RPMI7951 (cell line): ENCODE measurements at regions not wholly inside any gene's neighbourhood (a gene's known extent, or its start where the extent isn't known, plus 50 kb on each side); places are given as distances from the start of the nearest gene placed in this dataset.
A peak's percentile ranks its signal among the peaks of the same experiment; 100 is the strongest.

Experiments
- DNase-seq: peaks from one replicate; pipeline ENCODE4 v3.0.0-alpha.2; 2012; ENCODE audit warnings: low read depth

DNA sequence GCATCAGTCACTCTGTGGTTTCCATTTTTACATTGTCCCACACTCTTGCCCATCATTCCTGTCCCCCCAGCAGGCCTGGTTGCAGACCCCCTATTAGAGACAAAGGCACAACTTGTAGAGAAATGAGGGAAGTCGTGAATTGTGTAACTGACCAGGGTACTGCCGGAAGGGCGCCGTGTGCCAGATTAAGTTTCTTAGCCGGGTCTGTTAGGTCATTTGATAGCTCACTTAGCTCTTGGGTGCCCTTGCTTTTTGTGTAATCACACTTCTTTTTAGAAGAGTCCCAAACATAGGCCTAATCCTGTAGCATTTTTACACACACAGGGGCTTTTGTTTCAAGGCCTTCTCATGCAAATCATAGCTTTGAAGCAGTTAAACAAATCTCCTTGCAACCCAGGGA lies 87.2 kb downstream of the CTAGE1 start:
- DNase-seq = no peak

DNA sequence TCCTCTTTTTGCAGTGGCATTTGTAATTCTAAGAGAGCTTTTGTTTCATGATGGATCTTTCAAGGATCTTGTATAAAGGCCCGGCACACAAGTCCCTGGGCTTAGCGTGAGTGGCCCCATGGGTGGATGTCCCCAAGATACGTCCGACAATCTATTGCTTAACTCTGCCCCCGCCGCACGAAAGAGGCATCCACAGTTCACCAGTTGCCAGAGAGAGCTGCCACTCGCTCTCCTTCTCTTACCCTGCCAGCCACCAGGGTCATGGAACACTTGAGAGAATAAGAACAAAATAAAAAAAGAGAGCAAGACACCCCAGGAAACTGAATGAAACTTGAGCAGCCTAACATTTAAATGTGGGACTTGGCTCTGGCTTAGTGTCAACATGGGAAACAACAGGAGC lies 92.3 kb downstream of the CTAGE1 start:
- DNase-seq = no peak

DNA sequence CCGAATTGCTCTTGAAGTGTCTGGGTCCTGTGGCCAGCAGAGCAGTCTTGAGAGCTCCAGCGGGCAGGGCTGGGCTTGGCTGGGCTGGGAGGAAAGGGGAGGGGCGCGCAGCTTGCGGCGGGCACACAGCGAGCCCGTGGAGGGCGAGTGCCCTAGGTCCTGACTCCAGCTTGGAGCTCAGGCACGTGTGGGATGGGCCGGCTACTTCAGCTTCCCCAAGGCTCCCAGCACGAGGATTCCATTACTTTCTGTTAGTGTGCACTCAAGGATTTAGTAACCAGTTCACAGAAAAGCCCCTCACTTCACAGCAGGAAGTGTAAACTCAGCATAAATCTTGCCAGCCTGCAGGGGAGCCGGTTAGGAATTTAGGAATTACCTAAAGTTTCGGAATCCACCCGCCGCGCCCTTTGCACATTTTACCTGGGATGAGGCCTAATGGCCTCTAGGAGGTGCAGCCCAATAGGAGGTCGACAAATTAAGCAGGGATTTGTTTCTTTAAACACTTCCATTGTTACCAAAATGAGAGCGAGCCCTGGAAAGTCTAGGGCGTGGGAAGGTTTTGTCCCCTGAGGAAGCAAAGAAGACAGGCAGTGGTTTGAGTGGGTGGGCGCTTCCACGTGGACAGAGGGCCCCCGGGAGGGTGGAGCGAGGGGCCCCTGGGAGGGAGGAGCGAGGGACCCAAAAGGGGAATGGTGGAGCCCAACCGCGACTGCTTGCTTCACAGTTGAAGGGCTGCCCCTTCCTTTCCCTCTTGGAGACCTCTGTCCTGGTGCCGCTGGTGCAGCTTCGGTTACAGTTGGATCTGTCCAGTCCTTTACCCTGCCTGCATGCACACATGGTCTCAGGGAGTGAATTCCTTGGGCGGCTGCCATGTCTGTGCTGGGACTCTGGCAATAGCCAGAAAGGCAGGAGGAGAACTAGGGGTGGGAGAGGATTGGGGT lies 93.3 kb downstream of the CTAGE1 start:
- peak; percentile 61 for DNase-seq

DNA sequence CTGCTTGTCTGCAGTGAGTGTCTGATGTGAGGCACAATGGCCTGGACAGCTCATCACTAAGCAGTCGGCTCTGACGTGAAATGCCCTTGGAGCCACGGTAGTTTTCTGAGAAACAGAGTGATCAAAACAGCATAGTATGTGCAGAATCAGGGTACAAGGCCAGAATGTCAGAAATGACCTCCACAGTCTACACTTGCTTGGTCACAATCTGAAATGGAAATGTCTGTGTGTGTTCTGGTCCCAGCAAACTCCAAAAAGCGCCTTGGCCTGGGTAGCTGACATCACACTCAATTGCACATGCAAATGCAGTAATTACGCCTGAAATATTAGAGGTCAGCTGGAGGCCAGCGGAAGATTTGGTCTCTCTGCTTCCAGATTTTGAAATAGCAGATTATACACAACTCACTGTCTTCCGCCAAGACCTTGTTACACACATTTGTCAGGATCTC lies 95.4 kb downstream of the CTAGE1 start:
- DNase-seq = no peak

DNA sequence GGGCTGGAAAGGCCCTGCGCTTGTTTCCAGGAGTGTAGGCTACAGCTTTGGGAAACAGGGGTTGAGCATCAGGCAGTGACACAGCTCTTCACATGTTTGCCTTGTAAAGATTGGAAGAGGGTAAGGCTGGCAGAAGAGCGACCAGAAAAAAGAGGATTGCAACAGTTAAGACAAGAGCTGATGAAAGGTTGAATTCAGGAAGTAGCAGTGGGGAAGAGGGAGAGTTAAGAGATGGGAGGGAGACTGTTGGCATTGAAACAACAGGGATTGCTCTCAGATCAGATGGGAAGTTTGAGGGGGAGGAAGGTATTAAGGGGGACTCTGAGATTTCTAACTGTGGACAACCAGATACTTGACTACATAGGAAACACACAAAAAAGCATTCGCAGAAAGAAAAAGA lies 96.9 kb downstream of the CTAGE1 start:
- DNase-seq = no peak

DNA sequence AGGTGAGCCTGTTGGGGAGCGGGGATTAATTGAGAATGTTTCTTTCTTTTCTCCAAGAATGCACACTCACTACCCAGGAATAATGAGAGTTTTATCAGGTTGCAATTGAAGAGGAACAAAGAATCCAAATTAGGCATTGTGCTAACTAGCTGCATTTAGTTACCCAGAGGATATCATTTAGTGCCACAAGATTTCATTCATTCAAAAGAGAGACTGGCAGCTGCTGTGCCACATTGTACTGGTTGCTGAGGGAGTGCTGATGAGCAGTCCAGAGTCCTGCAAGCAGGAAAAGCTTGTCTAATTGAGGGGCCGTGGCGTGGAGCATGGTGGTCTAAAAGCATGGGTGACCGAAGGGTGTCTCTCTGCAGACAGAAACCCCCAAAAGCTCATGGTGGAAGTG lies 97.6 kb downstream of the CTAGE1 start:
- no peak for DNase-seq

DNA sequence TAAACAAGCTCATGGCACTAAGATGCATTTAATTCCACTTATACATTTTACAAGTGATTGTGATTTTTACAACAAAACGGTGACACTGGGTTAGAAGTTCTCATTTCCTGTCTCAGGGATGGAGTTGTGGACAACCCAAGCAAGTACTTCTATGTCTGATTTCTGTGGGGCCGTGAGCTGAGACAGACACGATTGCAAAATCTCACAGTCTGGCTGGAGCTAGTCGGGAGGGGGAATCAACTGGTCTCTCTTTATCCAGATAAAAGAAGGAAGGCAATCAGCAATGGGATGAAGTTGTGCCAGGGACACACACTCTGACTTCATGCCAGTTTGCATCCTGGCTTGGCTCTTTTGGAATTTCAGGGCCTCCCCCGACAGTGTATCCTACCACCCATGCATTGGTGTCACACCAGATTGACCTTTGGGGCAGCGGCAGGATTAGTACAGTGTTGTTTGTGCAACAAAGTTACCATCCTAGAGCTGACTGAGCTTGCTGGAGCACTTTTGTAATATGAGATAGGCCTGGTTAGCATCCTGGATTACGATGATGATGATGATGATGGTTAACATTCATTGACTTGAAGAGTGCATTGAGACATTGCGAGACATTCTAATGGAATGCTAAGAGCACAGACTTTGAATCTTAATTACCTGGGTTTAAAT lies 98.8 kb downstream of the CTAGE1 start:
- no peak for DNase-seq

DNA sequence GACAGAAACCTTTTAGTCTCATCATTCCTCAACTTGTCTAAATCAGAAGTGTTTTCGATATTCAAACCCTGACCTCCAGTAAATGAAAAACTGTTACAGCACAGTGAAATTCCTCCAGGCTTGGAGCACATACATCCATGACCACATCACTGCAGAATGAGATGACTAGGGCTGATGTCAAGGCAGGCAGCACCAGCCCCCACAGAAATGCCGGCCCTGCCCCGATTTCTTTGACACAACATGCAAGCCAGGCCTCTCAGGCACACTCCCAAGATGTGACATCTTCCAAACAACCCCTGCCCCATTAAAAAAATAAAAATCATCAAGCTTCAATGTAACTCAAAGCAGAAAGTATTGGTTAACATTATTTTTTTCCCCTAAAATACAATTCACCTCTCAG lies 103.3 kb downstream of the CTAGE1 start:
- peak; percentile 16 for DNase-seq

DNA sequence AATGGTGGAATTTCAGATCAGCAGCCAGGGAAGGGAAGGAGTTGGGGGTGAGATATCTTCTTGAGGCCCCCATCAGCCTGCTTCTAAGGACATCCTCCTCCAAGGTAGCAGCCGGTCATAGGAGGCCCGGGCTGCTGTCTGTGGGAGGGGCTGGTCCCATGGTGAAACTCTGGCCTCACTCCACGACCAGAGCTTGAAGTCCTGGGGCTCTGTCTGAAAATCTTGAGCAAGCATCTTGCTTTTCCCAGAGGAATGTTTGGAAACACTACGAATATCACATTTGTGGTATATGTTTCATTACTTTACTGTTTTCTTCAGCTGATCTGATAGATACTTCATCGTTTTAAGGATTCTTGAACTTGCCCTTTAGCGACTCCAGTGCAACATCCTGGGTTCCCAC lies 103.7 kb downstream of the CTAGE1 start:
- DNase-seq = no peak

DNA sequence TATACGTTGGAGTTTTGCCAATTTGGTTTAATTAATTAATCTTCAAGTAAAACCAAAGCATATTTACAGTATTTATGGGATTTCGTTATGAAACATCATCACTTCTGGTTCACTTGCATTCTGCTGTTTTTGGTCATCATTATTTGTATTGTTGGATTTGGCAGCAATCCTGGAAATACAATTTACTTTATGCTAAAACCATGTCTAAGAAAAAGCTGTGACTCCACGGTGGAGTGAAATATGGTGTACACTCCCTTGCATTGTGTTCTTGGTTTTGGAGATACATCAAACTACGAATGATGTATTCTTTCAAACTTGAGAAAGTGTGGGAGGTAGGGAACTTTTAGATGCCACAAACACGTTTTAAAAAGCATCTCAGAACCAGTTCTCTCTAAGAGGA lies 106.4 kb downstream of the CTAGE1 start:
- no peak for DNase-seq

DNA sequence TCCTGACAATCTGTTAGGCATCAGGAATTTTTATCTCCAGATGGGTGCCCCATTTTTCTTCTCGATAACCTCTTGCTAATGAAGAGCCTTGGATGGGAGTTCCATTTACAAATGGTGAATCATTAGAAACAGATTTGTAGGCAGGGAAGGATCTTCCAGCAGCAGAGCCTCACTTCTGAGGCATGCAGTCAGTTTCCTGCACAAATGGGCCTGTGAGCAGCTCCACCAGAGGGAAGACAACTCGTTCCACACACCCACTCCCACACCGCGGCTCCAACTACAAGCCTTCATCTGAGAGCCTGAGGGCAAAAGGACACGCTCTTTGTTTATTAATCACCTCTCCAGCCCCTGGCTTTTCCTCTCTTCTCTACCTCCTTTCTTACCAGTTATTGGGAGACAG lies 108.5 kb downstream of the CTAGE1 start:
- peak; percentile 69 for DNase-seq

DNA sequence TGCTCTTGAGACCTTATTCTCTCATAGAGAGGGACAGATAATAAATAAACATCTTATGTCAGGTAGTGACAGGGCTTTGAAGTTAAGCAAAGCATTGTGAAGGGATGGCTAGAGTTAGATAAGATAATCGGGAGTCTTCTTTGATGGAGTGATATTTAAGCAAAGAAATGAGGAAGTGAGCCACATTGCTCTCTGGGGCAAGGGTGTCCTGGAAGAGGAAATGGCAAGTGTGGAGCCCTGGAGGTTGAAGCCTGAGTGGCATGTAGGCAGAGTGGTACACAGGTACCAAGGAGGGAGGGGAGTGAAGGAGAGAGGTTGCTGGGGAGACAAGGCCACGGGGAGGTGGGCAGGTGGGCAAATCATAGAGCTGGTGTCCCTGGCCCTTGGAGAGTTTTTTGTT lies 110.2 kb downstream of the CTAGE1 start:
- no peak for DNase-seq

DNA sequence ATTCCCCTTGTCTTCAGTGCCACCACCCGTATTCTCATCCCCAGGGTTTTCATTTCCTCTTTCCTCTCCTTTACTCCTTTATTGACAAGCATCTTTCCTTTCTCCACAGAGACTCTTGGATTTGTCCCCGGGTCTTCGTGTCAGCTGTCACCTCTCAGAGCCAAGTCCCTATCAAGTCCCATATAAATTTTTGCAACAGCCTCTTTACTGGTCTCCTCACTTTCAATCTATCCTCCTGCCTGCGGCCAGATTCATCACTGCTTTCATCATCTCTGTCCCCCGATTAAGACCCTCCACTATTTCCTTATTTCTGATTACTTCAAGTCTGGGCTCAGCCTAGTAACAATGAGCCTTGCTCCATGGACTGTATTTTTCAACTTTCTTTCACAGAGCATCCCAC lies 113.8 kb downstream of the CTAGE1 start:
- no peak for DNase-seq

DNA sequence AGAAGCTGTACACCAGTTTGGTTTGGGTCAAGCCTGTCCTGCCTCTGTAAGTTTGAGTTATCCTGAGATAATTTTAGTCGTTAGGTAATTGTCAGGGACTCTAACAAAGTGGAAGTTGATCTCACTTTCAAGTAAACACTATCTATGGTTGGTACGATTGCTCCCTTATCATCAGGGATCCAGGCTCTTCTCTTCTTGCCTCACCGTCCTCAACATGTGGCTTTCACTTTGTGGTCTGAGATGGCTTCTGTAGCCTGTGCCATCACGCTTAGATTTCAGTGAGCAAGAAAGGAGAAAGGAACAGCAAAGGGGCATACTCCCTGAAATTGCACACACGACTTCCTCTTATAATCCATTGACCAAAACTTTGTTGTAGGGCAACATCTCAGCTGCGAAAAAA lies 115.6 kb downstream of the CTAGE1 start:
- DNase-seq = no peak

DNA sequence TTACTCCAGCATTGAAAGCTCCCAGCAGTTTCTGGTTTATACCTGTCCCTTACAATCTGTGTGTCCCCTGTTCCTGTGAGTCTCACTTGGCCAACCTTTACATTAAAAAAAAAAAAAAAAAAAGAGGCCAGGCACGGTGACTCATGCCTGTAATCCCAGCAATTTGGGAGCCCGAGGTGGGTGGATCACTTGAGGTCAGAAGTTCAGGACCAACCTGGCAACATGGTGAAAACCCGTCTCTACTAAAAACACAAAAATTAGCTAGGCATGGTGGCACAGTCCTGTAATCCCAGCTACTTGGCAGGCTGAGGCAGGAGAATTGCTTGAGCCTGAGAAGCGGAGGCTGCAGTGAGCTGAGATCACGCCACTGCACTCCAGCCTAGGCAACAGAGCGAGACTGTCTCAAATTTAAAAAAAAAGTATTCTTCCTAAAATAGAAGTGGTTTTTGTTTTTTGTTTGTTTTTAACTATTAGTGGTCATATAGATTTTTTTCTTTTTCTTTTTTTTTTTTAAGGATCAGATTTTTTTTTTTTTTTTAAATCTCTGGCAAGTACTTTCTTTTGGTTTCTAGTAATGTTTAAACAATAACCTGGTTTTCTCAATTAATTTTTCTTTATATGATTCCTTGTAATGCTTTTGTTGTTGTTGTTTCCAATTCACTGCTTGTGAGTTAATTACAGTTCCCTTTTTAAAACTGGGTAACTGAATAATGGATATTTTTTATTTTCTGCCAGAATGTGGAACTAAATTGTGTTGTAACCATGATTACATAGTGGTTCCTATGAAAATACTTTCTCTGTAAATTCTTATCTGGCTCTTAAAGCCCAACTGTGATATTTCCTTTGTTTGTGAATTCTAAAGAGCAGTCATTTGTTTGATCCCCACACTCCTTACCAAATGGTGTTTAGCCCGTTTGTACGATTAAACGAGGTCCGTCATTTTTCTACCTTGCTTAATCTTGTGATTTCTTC lies 116.8 kb downstream of the CTAGE1 start:
- peak; percentile 37 for DNase-seq

DNA sequence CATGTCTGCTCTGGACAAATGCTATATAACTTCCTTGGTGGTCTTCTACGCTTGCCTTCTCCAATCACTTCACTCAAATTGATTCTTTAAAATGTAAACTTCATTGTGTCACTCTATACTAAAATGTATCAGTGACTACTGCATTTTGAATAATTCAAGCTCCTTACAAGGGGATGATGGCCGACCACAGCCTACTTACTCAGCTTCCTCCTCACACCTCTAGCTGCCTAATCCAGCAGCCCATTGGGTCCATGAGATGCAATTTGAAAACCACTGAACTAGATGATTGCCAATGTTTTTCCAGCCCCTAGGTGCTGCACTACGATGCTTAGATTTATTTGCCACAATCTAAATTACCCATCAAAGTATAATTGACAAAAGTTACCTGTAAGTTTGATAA lies 120.7 kb downstream of the CTAGE1 start:
- DNase-seq = no peak

DNA sequence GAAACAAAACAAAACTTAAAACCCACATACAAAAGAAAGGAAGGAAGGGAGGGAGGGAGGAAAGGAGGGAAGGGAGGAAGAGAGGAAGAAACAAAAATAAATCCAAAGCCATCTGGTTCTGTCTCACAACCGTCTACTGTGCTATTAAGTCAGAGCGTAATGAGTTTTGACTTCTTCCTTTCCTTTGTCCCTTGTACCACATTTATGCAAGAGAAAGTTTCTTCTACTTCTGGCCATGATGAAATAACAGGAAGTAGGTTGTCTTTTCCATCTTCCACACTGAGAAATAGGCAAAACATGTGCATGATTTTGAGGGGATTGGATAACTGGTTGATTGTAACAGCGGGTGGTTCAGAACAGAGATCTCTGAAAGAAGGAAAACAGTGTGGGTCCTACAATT lies 121.4 kb downstream of the CTAGE1 start:
- no peak for DNase-seq

DNA sequence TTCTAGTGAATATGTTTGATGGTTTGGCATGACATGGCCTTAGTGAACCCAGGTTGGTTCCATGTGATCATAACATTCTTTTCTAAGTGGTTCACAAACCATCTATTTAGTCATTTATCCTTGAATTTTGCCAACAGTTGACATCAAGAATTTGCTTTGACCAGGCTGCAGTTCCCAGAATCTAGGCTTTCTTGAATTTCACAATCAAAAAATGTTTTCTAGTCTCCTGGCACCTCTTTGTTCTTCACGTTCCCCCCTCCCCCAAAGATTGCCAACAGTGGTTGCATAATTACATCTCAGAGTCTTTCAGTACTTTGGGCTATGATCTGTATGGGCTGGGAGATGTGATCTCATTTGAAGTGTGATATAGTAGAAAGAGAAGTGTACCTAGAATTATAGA lies 124.0 kb downstream of the GATA6 start:
- DNase-seq = no peak

DNA sequence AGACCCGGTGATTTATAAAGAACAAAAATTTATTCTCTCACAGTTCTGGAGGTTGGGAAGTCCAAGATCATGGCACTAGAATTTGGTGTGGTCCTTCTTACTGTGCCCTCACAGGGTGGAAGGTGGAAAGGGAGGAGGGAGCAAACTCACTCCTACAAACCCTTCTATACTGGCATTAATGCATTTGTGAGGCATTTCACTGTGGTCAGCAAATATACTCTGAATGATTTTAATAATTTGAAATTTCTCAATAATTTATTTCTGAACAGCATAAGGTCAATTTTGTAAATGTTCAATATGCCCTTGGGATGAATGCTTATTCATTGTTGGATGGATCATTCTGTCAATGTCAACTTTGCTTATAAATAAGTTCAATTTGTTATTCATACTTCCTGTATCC lies 120.6 kb downstream of the GATA6 start:
- no peak for DNase-seq

DNA sequence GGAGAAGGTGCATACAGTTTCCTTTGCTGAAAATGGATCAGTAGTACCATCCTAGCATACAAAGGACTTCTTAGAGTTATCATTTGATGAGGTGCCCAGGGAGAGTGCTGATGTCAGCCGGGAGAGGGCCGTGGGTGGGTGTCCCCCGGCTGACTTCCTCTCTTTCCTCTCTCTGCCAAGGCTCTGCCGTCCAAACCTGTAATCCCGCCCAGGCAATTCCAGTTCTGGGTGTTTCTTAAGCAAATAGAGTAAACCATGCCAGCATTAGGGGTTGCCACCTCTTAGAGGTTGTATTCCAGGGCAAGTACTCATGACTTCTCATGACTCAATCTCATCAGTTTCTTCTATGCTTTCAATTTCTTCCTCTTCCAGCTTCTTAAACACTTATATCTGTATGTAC lies 117.2 kb downstream of the GATA6 start:
- no peak for DNase-seq

DNA sequence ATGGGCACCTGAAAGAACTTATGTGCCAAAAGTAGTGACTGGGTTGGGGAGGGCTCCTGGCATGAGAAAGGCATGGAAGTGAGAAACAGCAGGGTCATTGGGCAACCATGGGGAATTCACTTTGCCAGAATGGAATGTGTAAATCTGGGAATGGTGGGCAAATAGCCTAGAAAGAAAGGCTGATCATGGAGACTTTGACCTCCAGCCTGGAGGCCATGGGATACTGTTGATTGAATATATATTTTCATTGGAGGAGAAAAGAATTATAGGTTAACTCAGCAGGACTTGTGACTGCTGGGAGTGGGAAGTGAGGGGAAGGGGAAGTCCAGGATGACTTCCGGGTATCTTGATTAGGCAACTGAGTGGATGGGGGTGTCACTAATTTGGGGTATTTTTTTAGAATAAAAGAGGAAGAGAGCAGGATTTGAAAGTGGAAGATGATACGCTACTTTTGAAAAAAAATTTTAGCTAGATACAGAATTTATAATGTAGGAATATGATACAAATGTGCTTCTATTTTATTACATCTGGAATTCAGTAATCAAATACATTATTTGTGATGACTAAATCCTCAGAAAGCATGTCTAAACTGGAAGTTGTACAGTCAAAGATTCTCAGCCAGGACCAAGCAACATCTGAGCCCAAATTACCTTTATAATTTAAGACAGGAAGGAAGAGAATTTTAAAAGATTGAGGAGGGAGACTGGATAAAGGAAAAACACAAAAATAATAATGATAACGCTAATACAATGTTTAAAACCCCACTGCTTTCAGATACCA lies 116.2 kb downstream of the GATA6 start:
- no peak for DNase-seq
